ENCODE measurements at regions not wholly inside any gene's neighbourhood (a gene's known extent, or its start where the extent isn't known, plus 50 kb on each side); places are given as distances from the start of the nearest gene placed in this dataset.

- H3K14ac ChIP-seq (ENCODE audit: low read length in 2 of 2): no peak overlapping the region
These were observed 124.3 kb upstream of the ATP11B start for GRCh38 chr3:182668974-182669373.

GRCh38 chr3:182671541-182671940 lies 121.8 kb upstream of the ATP11B start:
- Histone ChIP-seq H2BK15ac (ENCODE audit: low read depth, poor library complexity, severe bottlenecking) (no peak overlapping the region), H3K27ac (ENCODE audit: low read length, poor library complexity, severe bottlenecking) (no peak overlapping the region), H3K4ac (ENCODE audit: low read depth in 1 of 2, low read length in 2 of 2) (no peak overlapping the region), H2AFZ (ENCODE audit: low read depth, low read length) (no peak overlapping the region), H2BK120ac (ENCODE audit: low read depth, low read length) (no peak overlapping the region), H3K4me1 (ENCODE audit: control insufficient read depth, insufficient read depth, low read depth, low read length) (no peaks in the 10 kb centered on the region), H3K23ac (ENCODE audit: low read length in 2 of 2) (no peak overlapping the region), H3K27me3 (ENCODE audit: control insufficient read depth in 1 of 2, insufficient read depth in 1 of 2, low read length in 2 of 2) (peaks cover 14 to 24% of the 10 kb centered on the region in 2 experiments), H3K79me1 (replicated peaks; ENCODE audit: low read length, poor library complexity, severe bottlenecking) (no peaks in the 10 kb centered on the region), H3K4me3 (ENCODE audit: insufficient read depth in 1 of 2, low read depth in 1 of 2, low read length in 2 of 2) (no peak overlapping the region), H2BK12ac (ENCODE audit: low read length in 2 of 2) (no peak overlapping the region), H3K18ac (ENCODE audit: low read depth in 1 of 2, low read length in 2 of 2) (no peak overlapping the region), H4K8ac (ENCODE audit: low read length) (no peak overlapping the region), H4K91ac (ENCODE audit: low read length) (no peak overlapping the region), H3K9me3 (ENCODE audit: control insufficient read depth, low read length) (no peaks in the 10 kb centered on the region), H3K4me2 (ENCODE audit: low read length, poor library complexity, severe bottlenecking) (no peak overlapping the region), H2BK5ac (ENCODE audit: low read depth, low read length, poor library complexity, severe bottlenecking) (no peak overlapping the region), H2AK5ac (ENCODE audit: low read length, severe bottlenecking) (no peak overlapping the region), H3K14ac (ENCODE audit: low read length in 2 of 2) (no peak overlapping the region), H3K36me3 (ENCODE audit: control insufficient read depth in 1 of 2, insufficient read depth in 2 of 2, low read depth in 1 of 2, low read length in 2 of 2) (no peaks in the 10 kb centered on the region), H3K9ac (ENCODE audit: low read length) (no peak overlapping the region)
- DNase-seq: no peak
- 88% methylated on average over 1 of the region's 2 CpGs for WGBS

More at GRCh38 chr3:182668974-182669373, 124.3 kb upstream of the ATP11B start:
- Histone ChIP-seq H3K27ac (ENCODE audit: low read length, poor library complexity, severe bottlenecking) (no peak overlapping the region), H2BK12ac (ENCODE audit: low read length in 2 of 2) (no peak overlapping the region), H2BK5ac (ENCODE audit: low read depth, low read length, poor library complexity, severe bottlenecking) (no peak overlapping the region), H3K23ac (ENCODE audit: low read length in 2 of 2) (no peak overlapping the region), H4K91ac (ENCODE audit: low read length) (no peak overlapping the region), H2AFZ (ENCODE audit: low read depth, low read length) (no peak overlapping the region), H3K79me1 (replicated peaks; ENCODE audit: low read length, poor library complexity, severe bottlenecking) (no peaks in the 10 kb centered on the region), H3K18ac (ENCODE audit: low read depth in 1 of 2, low read length in 2 of 2) (no peak overlapping the region), H3K36me3 (ENCODE audit: control insufficient read depth in 1 of 2, insufficient read depth in 2 of 2, low read depth in 1 of 2, low read length in 2 of 2) (no peaks in the 10 kb centered on the region), H3K4me3 (ENCODE audit: insufficient read depth in 1 of 2, low read depth in 1 of 2, low read length in 2 of 2) (no peak overlapping the region), H3K4me2 (ENCODE audit: low read length, poor library complexity, severe bottlenecking) (no peak overlapping the region), H3K27me3 (ENCODE audit: control insufficient read depth in 1 of 2, insufficient read depth in 1 of 2, low read length in 2 of 2) (peaks cover 6 to 12% of the 10 kb centered on the region in 2 experiments), H2AK5ac (ENCODE audit: low read length, severe bottlenecking) (no peak overlapping the region), H4K8ac (ENCODE audit: low read length) (no peak overlapping the region), H3K4me1 (ENCODE audit: control insufficient read depth, insufficient read depth, low read depth, low read length) (no peaks in the 10 kb centered on the region), H3K9me3 (ENCODE audit: control insufficient read depth, low read length) (no peaks in the 10 kb centered on the region), H3K4ac (ENCODE audit: low read depth in 1 of 2, low read length in 2 of 2) (no peak overlapping the region), H2BK15ac (ENCODE audit: low read depth, poor library complexity, severe bottlenecking) (no peak overlapping the region), H3K9ac (ENCODE audit: low read length) (no peak overlapping the region), H2BK120ac (ENCODE audit: low read depth, low read length) (no peak overlapping the region)
- no peak for DNase-seq

DNA sequence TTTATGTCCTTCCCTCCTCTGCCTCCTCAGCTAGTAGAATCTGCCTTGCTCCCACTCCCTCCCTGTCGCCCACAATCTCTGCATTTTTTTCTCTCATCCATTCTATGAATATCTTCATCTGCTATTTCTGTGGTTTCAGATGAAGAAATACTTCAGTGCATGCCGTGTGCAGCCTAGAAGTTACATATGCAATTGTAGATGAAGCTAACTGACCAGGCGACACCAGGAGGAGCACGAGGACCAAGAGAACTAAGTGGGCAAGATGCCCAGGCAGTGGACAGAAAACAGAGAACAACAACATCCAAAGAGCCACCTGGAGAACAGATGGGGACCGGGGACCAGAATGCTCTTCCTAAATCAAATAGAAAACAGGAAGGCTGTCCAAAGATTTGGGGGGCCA lies 121.4 kb upstream of the ATP11B start:
- H3K4me1 ChIP-seq (ENCODE audit: control insufficient read depth, insufficient read depth, low read depth, low read length): no peaks in the 10 kb centered on the region
- no peak overlapping the region for H3K23ac ChIP-seq (ENCODE audit: low read length in 2 of 2)
- no peak overlapping the region for H2BK12ac ChIP-seq (ENCODE audit: low read length in 2 of 2)
- H3K4me2 ChIP-seq (ENCODE audit: low read length, poor library complexity, severe bottlenecking): no peak overlapping the region
- no peak overlapping the region for H3K9ac ChIP-seq (ENCODE audit: low read length)
- no peaks in the 10 kb centered on the region for H3K79me1 ChIP-seq (replicated peaks; ENCODE audit: low read length, poor library complexity, severe bottlenecking)
- H3K14ac ChIP-seq (ENCODE audit: low read length in 2 of 2): no peak overlapping the region
- no peaks in the 10 kb centered on the region for H3K36me3 ChIP-seq (ENCODE audit: control insufficient read depth in 1 of 2, insufficient read depth in 2 of 2, low read depth in 1 of 2, low read length in 2 of 2)
- H2BK5ac ChIP-seq (ENCODE audit: low read depth, low read length, poor library complexity, severe bottlenecking): no peak overlapping the region
- no peak overlapping the region for H3K4ac ChIP-seq (ENCODE audit: low read depth in 1 of 2, low read length in 2 of 2)
- H3K9me3 ChIP-seq (ENCODE audit: control insufficient read depth, low read length): no peaks in the 10 kb centered on the region
- DNase-seq: no peak
- H4K91ac ChIP-seq (ENCODE audit: low read length): no peak overlapping the region
- H3K27me3 ChIP-seq (ENCODE audit: control insufficient read depth in 1 of 2, insufficient read depth in 1 of 2, low read length in 2 of 2): peaks cover 14 to 25% of the 10 kb centered on the region in 2 experiments
- H2AK5ac ChIP-seq (ENCODE audit: low read length, severe bottlenecking): no peak overlapping the region
- WGBS: 81% methylated on average over 5 of the region's 5 CpGs
- H3K27ac ChIP-seq (ENCODE audit: low read length, poor library complexity, severe bottlenecking): no peak overlapping the region
- H3K18ac ChIP-seq (ENCODE audit: low read depth in 1 of 2, low read length in 2 of 2): no peak overlapping the region
- H2BK15ac ChIP-seq (ENCODE audit: low read depth, poor library complexity, severe bottlenecking): no peak overlapping the region
- no peak overlapping the region for H2AFZ ChIP-seq (ENCODE audit: low read depth, low read length)
- H3K4me3 ChIP-seq (ENCODE audit: insufficient read depth in 1 of 2, low read depth in 1 of 2, low read length in 2 of 2): no peak overlapping the region
- no peak overlapping the region for H4K8ac ChIP-seq (ENCODE audit: low read length)
- H2BK120ac ChIP-seq (ENCODE audit: low read depth, low read length): no peak overlapping the region

GRCh38 chr3:182673336-182673735 lies 120.0 kb upstream of the ATP11B start:
- H2AFZ ChIP-seq (ENCODE audit: low read depth, low read length): no peak overlapping the region
- no peak overlapping the region for H3K4ac ChIP-seq (ENCODE audit: low read depth in 1 of 2, low read length in 2 of 2)
- H3K36me3 ChIP-seq (ENCODE audit: control insufficient read depth in 1 of 2, insufficient read depth in 2 of 2, low read depth in 1 of 2, low read length in 2 of 2): no peaks in the 10 kb centered on the region
- DNase-seq: no peak
- peaks cover 14 to 25% of the 10 kb centered on the region in 2 experiments for H3K27me3 ChIP-seq (ENCODE audit: control insufficient read depth in 1 of 2, insufficient read depth in 1 of 2, low read length in 2 of 2)
- no peak overlapping the region for H2BK15ac ChIP-seq (ENCODE audit: low read depth, poor library complexity, severe bottlenecking)
- H2BK120ac ChIP-seq (ENCODE audit: low read depth, low read length): no peak overlapping the region
- H3K4me3 ChIP-seq (ENCODE audit: insufficient read depth in 1 of 2, low read depth in 1 of 2, low read length in 2 of 2): no peak overlapping the region
- no peak overlapping the region for H3K23ac ChIP-seq (ENCODE audit: low read length in 2 of 2)
- no peak overlapping the region for H2BK12ac ChIP-seq (ENCODE audit: low read length in 2 of 2)
- H4K8ac ChIP-seq (ENCODE audit: low read length): no peak overlapping the region
- H3K9ac ChIP-seq (ENCODE audit: low read length): no peak overlapping the region
- no peak overlapping the region for H4K91ac ChIP-seq (ENCODE audit: low read length)
- H2BK5ac ChIP-seq (ENCODE audit: low read depth, low read length, poor library complexity, severe bottlenecking): no peak overlapping the region
- no peak overlapping the region for H3K27ac ChIP-seq (ENCODE audit: low read length, poor library complexity, severe bottlenecking)
- no peak overlapping the region for H2AK5ac ChIP-seq (ENCODE audit: low read length, severe bottlenecking)
- no peaks in the 10 kb centered on the region for H3K9me3 ChIP-seq (ENCODE audit: control insufficient read depth, low read length)
- H3K79me1 ChIP-seq (replicated peaks; ENCODE audit: low read length, poor library complexity, severe bottlenecking): no peaks in the 10 kb centered on the region
- WGBS: 67% methylated on average over 3 of the region's 3 CpGs
- H3K4me1 ChIP-seq (ENCODE audit: control insufficient read depth, insufficient read depth, low read depth, low read length): no peaks in the 10 kb centered on the region
- no peak overlapping the region for H3K18ac ChIP-seq (ENCODE audit: low read depth in 1 of 2, low read length in 2 of 2)
- no peak overlapping the region for H3K4me2 ChIP-seq (ENCODE audit: low read length, poor library complexity, severe bottlenecking)
- no peak overlapping the region for H3K14ac ChIP-seq (ENCODE audit: low read length in 2 of 2)
